ENCODE measurements at regions not wholly inside any gene's neighbourhood (a gene's known extent, or its start where the extent isn't known, plus 50 kb on each side); places are given as distances from the start of the nearest gene placed in this dataset.

GRCh38 chr5:125203912-125204311 lies 457.5 kb upstream of the ZNF608 start:
- DNase-seq (ENCODE audit: low read depth), result no peak

DNA sequence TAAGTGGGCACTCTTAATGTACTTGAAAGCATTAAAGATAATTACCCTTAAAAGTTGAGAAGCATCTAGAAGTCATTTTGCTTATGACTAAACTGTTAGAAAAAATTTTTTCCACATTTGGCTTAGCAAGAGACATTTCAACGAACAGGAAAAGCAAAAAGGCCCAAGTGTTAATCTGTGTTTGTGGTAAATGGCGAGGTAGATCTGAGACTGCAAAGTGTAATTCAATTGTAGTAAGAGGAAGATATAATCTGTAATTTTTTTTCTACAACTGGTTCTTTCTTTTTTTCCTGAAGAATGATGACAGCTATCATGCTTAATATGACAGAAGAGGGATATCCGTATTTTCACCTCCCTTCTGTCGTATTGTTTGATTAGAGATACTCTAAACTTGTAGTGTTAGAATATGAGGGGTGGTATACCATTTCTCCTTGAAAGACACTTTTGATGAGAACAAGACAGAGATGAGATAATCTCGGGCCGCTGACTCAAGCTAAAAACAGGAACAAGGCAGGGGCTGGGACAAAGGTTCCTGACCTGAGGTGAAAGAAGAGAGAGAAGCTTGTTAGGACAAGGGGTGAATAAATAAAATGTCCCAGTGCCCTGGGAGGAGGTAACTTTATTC lies 459.3 kb upstream of the ZNF608 start:
- DNase-seq (ENCODE audit: low read depth), result no peak

DNA sequence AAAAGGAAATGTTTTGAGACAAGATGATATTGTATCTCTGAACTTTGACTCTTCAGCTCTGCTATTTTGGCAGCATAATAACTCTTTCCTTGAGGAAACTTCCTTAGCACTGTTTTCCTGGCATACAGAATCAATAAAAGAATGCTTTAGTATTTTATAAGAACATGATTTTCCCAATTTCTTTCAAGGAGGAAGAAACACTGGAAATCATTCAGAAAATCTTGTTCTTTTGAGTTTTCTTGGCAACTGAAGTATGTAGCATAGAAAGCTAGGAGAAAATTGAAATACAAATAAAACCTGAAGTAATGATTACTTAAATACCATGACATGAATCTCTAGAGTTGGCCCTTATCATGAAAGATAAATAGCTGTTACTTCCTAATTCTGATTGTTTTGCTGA lies 461.4 kb upstream of the ZNF608 start:
- no peak for DNase-seq (ENCODE audit: low read depth)

DNA sequence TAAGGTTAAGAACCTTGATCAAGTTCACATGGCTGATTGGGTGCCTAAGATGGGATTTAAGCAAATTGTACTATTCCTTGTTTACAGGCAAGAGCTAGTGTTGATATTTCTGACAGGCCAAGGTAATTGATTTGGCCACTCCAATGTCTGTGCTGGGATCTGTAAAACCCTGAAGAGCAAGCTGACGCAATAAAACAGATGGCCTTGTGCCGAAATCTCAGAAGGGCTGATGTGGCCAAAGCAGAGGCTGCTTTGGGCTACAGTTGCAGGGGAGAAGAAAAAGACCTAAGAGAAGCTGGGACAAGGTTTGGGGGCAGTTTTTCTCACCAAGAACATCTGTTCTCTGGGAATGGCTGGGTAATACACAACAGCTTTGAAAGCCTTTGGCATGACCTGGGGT lies 463.2 kb upstream of the ZNF608 start:
- DNase-seq (ENCODE audit: low read depth), result no peak

DNA sequence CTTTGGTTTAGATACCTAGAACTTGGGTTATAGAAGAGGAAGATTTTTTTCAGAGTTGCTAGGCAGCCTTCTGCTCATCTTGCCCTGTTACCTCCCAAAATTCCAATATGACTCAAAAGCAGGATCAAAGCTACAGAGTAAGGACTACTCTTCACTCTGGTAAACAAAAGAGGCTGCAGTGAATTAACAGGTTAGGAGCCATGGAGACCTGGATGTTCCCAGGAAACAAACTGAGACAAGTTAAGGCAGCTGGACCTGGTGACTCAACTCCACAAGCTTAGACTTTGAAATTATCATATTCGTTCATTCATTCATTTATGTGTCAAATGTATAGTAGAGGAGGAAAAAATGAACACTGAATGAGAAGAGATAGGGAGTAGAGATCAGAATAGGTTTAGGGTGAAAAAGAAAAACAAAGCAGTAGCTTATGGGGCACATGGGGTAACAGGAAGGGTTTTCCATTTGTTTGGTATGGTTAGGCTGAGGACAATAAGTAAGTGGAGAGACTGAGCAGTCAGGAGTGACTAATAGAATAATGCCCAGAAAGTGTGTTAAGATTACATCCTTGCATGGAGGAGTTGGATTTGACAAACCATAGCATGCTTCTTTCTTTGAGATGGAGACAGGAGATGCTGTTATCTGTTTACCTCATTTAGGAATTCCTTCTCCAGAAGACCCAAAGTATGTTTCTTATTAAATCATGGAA lies 464.0 kb upstream of the ZNF608 start:
- no peak for DNase-seq (ENCODE audit: low read depth)

DNA sequence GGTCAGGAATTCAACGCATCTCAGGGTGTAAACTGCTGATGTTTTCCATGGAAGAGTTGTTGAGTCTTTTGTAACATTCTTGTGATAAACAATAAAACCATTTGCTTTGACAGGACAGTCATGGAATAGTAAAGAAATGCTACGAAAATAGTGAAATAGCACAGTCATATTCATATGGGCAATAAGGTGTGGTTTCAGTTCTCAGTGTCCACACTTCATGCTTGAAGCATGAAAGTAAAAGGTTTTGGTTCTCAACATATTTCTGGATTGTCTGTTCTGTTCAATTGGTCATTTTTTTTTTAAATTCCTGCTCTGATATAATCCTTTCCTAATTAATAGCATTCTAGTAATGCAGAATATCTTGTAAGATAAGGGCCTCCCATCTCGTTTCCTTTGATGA lies 467.6 kb upstream of the ZNF608 start:
- no peak for DNase-seq (ENCODE audit: low read depth)

- DNase-seq (ENCODE audit: low read depth), result no peak
Observed at GRCh38 chr5:125215593-125215992, 469.2 kb upstream of the ZNF608 start.

DNA sequence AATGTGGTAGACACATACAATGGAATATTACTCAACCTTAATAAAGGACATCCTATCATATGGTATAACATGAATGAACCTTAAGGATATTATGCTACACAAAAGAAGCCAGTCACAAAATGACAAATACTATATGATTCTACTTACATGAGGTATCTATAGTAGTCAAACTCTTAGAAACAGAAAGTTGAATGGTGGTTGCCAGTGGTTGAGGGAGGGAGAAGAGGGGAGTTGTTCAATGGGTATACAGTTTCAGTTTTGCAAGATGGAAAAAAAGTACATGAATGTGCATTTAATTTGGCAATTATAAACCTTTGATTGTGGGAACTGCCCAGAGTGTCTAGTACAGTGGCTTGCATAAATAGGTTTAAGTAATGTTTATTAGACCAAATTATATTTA lies 473.3 kb upstream of the ZNF608 start:
- no peak for DNase-seq (ENCODE audit: low read depth)

DNA sequence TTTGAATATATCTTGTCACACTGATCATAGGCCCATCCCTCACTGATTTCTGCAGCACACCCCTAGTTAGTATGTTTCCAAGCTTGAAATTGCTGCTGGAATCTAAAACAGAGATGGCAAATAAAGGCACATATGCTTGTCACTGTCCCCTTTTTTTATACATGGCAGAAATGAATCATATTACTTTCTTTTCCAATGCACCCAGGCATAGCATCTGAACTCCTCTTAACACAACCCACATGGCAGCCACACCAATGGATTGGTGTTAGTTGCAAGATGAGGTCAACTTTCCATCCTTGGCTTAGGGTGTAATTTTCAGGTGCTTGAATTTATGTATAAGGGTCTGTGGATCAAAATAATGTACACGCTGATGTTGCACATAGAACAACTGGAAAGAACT lies 473.8 kb upstream of the ZNF608 start:
- no peak for DNase-seq (ENCODE audit: low read depth)

DNA sequence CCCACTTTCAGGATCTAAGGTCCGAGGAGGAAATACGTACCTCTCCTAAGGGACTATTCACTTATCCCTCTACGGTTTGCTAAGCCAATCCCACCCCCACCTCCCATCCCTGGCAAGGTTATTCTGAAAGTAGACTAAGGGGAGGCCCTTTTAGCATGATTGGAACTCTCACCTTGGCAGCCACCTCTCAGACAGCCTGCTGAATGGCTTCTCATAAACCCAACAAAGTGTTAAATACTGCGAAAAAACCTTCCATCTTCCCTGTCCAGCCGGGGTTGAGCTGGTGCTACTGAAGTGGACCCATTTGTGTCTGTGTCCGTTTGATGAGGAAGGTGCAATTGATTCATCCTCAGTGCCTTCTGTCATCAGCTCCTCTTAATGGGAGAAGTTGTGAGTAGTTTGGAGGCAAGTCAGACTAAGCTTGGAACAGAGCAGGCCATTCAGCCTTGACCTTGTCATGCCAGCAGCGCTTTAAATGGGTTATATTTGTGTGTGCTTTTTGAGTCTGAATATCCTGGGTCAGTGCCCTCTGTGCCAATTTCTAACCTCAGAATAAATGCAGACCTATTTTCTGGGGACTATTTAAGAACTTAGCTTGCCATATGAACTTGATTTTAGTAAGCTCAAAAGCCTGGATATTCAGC lies 476.3 kb upstream of the ZNF608 start:
- DNase-seq (ENCODE audit: low read depth), result no peak

DNA sequence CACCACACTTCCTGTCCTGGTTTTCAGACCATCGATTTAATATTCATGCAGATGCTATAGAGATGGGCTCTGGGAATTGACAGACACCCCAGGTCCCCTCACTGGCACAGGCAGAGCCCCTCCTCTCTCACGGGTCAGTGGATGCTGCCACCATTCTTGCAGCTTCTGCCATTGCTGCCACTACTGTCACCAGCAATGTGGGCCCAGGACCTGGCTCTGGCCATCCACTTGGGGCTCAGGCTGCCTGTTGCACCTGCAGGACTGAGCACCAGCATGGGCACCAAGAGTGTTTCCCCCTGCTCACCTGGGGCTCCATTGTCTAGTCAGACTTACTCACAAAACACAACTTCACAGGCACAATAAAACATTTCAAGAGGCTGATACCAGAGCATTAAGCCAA lies 479.0 kb upstream of the ZNF608 start:
- DNase-seq (ENCODE audit: low read depth), result no peak

DNA sequence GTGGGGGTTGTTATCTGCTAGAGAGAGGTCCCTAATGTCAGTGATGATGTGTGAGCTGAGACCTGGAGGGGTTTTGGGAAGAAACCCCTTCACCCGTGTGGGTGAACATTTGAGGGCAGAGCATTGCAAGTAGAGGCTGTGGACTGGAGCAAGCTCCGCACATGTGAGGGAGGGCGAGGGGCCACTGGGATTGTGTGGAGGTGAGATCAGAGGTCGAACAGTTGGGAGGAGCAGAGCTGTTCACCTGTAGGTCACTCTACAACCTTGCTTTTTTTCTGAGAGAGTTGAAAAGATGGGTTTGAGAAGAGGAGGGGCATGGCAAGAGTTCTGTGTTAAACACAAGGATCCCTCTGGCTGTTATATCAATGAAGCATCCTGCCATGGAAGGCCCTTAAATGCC lies 480.4 kb upstream of the ZNF608 start:
- DNase-seq (ENCODE audit: low read depth), result no peak

GRCh38 chr5:125227333-125228095 lies 481.1 kb upstream of the ZNF608 start:
- DNase-seq (ENCODE audit: low read depth), result no peak

DNA sequence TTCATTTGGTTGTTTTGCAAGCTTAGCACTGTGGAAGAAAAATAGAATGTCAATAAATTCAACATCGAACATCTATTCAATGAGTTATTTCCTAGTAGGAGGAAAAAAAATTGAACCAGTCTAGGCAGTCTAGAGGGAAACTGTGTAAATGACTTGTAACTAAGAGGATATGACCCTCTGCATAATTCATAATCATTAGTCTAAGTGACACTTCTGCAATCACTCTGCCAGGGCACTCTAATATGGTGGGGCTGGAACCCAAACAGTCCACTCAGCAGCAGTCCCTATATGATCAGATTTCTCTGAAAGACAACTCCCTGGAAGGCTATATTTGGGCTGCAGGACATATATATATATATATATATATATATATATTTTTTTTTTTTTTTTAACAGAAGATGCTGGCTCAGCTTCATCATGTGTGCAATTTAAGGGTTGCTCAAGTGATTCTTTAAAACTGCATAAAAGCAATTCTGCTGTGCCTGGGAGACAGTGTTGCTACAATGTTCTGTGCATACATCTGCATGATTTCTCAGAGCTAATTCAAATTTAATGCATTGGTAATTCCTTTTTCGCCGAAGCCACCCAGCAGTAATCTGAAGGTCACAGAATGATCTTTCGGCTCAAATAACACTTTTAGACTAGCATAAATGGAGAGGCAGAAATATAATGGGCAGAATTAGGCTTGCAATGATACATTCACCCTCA lies 482.1 kb upstream of the ZNF608 start:
- DNase-seq (ENCODE audit: low read depth), result no peak

DNA sequence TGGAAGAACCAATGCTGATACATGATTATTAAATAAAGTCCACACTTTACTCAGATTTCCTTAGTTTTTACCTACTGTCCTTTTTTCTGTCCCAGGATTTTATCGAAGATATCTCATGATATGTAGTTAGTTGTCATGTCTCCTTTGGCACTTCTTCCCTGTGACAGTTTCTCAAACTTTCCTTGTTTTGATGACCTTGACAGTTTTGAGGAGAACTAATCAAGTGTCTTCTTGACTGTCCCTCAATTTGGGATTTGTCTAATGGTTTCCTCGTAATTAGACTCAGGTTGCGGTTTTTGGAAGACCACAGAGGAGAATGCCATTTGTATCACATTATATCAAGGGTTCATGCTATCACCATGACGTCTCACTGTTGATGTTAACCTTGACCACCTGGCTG lies 483.1 kb upstream of the ZNF608 start:
- DNase-seq (ENCODE audit: low read depth), result no peak

DNA sequence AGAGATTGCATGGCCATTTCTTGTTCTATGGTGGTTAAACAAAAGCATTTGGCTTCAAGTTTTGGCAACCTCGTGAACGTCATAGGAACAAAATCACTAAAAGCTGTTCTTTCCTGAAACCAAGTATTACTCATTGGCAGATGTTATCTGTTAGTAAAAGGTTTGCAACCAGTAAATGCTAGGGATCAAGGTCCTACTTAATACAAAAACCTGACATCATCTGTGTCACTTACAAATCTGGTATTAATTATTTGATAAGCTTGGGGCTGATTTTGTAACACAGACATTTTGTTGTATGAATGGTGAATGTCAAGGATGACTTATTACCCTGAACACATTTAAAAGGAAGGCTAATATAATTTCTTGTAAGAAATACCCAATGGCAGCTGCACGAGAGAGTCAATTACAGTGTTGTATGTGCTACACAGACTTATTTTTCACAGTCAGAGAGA lies 486.4 kb upstream of the ZNF608 start:
- DNase-seq (ENCODE audit: low read depth), result peak; percentile 63

DNA sequence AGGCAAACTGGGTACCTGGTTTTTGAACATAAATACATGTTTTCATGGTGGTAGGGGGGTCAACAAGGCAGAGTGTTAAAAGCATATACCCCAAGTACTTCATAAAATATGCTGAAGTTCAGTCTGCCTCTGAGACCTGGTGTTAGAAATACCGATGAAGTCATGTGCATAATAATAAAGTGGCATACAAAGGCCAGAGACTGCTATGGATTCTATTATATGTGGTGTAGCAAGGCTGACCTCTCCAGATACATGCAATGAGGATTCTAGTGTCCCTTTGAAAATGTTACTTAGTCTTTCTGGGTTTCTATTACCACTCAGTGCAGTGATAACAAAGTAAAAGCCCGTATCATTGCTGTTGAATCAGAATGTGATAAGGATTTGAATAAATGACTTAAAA lies 487.5 kb upstream of the ZNF608 start:
- no peak for DNase-seq (ENCODE audit: low read depth)

- DNase-seq (ENCODE audit: low read depth), result no peak
Observed at GRCh38 chr5:125236007-125236406, 489.6 kb upstream of the ZNF608 start.

DNA sequence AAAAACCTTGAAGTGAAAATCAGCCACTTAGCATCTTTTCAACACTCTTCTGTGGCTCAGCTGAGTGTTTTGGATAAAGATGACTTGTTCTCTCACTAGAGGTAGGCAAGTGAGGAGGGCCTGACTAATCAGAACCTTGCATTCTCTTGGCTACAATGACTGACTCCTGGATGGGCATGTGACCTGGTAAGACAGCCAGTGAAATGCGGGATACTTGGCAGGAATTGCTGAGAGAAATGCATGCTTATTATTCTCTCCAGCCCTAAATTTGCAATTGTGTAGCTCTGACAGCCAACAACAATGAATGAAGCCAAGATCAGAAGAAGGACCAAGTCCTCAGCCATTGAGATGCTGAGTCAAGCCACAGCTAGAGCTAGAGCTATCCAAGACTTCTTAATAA lies 490.5 kb upstream of the ZNF608 start:
- no peak for DNase-seq (ENCODE audit: low read depth)

- DNase-seq (ENCODE audit: low read depth), result no peak
Observed at GRCh38 chr5:125244531-125244930, 498.1 kb upstream of the ZNF608 start.

DNA sequence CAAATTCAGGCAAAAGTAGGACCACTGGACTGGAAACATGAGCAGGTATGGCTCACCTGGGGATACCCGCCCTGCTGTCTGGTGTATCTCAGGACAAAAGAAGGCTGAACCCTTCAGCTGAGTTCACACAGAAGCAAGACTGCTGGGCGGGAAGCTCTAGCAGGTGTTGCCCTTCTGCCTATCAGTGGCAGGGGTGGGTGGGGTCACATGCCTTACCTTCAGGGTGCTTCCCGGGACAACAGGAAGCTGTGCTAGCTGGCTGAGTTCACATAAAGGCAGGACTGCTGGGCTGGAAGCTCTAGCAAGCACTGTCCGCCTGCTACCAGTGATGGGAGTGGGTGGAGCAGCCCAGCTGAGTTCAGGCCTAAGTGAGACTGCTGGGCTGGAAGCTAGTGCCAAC lies 498.8 kb upstream of the ZNF608 start:
- no peak for DNase-seq (ENCODE audit: low read depth)

DNA sequence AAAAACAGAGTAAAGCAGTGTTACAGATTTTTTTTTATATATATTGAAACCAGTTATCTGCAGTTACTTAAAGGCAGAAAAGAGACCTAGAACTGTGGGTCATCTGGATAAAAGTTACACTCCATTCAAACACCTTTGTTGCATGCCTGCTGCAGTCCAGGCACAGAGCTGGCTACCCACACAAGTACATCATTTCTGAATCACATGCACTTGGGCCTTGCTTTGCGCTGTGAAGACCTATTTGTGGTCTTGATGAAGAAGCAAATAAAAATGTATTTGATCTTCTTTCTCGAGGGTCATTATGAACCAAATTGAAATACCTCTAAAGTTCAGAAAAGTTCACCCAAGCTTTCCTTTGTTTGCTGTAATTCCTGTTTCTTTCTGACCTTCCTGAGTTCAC lies 503.0 kb upstream of the ZNF608 start:
- DNase-seq (ENCODE audit: low read depth), result no peak
